Upper lobe of right lung (tissue), 1 donor: ENCODE measurements at regions not wholly inside any gene's neighbourhood (a gene's known extent, or its start where the extent isn't known, plus 50 kb on each side); places are given as distances from the start of the nearest gene placed in this dataset.
"Not testable (repeated sequence)": the region's sequence is repeated elsewhere in the genome, so short reads cannot be mapped to it uniquely, and the experiment has no call there.

Source experiments
- ATAC-seq: fragments of 200-7000 bp; cut with Tn5 transposase; one replicate; pipeline ENCODE4 v1.9.1; 2020; ENCODE audit warnings: mild to moderate bottlenecking, moderate library complexity
- DNase-seq: peaks from one replicate; pipeline ENCODE4 v3.0.0-alpha.2; 2020
- H3K27ac ChIP-seq: fragments of 200-600 bp; one replicate; pipeline ENCODE4 v1.8.0; 2022
- H3K27me3 ChIP-seq: fragments of 200-600 bp; one replicate; pipeline ENCODE4 v1.8.0; 2022; ENCODE audit warnings: mild to moderate bottlenecking
- H3K36me3 ChIP-seq: fragments of 200-600 bp; one replicate; pipeline ENCODE4 v1.8.0; 2022
- H3K4me1 ChIP-seq: fragments of 200-600 bp; one replicate; pipeline ENCODE4 v1.8.0; 2022
- H3K4me3 ChIP-seq: fragments of 200-600 bp; one replicate; pipeline ENCODE4 v1.8.0; 2022; ENCODE audit warnings: mild to moderate bottlenecking
- H3K9me3 ChIP-seq: fragments of 200-600 bp; one replicate; pipeline ENCODE4 v1.8.0; 2022
- CTCF ChIP-seq: fragments of 200-600 bp; IDR thresholded peaks from one replicate; pipeline ENCODE4 v1.8.0; 2022; ENCODE audit warnings: antibody characterized with exemption
- intact Hi-C: fragments of 100-400 bp; cut with DNase I; formaldehyde crosslinking; loops from one replicate; pipeline ENCODE4 v1.11.0; 2022
- donor health status: DM: no; HTN: yes; CAD: no; lungs with severe emphysema.

- ATAC-seq: no peak
- no peaks in the 10 kb centered on the region for H3K4me1 ChIP-seq
These were observed 148.3 kb upstream of the NTRK2 start for GRCh38 chr9:84521208-84521607.

GRCh38 chr9:84526211-84526610 is 143.3 kb upstream of the NTRK2 start:
- H3K4me1 ChIP-seq, ATAC-seq, H3K27ac ChIP-seq, H3K9me3 ChIP-seq, H3K27me3 ChIP-seq, H3K4me3 ChIP-seq, intact Hi-C loops, H3K36me3 ChIP-seq, DNase-seq: not testable (repeated sequence)

More at GRCh38 chr9:84521208-84521607, 148.3 kb upstream of the NTRK2 start:
- intact Hi-C loops: no loop called here
- Histone ChIP-seq H3K36me3 (no peaks in the 10 kb centered on the region), H3K9me3 (peaks cover 6% of the 10 kb centered on the region), H3K27ac (no peak overlapping the region), H3K27me3 (no peaks in the 10 kb centered on the region), H3K4me3 (no peak overlapping the region)
- no peak for DNase-seq
- no peak for TF ChIP-seq CTCF

GRCh38 chr9:84527060-84527720 is 142.3 kb upstream of the NTRK2 start:
- ATAC-seq, intact Hi-C loops, H3K4me1 ChIP-seq, H3K9me3 ChIP-seq, H3K27me3 ChIP-seq, H3K36me3 ChIP-seq, H3K4me3 ChIP-seq, DNase-seq, H3K27ac ChIP-seq: not testable (repeated sequence)

- DNase-seq, intact Hi-C loops, H3K4me1 ChIP-seq, H3K4me3 ChIP-seq, H3K27me3 ChIP-seq, H3K27ac ChIP-seq, ATAC-seq, H3K36me3 ChIP-seq, H3K9me3 ChIP-seq: not testable (repeated sequence)
These were observed 133.6 kb upstream of the NTRK2 start for GRCh38 chr9:84535973-84536372.

GRCh38 chr9:84538879-84539278 is 130.7 kb upstream of the NTRK2 start:
- ATAC-seq (no peak), DNase-seq (no peak)
- H3K4me1 ChIP-seq: no peaks in the 10 kb centered on the region
- peaks cover 10% of the 10 kb centered on the region for H3K9me3 ChIP-seq
- no peak overlapping the region for H3K4me3 ChIP-seq
- intact Hi-C loops: no loop called here
- no peaks in the 10 kb centered on the region for H3K27me3 ChIP-seq
- H3K27ac ChIP-seq: no peak overlapping the region
- no peak for TF ChIP-seq CTCF
- H3K36me3 ChIP-seq: no peaks in the 10 kb centered on the region

GRCh38 chr9:84542554-84542953 is 127.0 kb upstream of the NTRK2 start:
- ATAC-seq (no peak), DNase-seq (no peak)
- H3K36me3 ChIP-seq: no peaks in the 10 kb centered on the region
- no peak for TF ChIP-seq CTCF
- H3K4me1 ChIP-seq: no peaks in the 10 kb centered on the region
- H3K27ac ChIP-seq: no peak overlapping the region
- intact Hi-C loops: no loop called here
- peaks cover 5% of the 10 kb centered on the region for H3K9me3 ChIP-seq
- H3K27me3 ChIP-seq: no peaks in the 10 kb centered on the region
- H3K4me3 ChIP-seq: no peak overlapping the region

GRCh38 chr9:84554069-84554664 is 115.4 kb upstream of the NTRK2 start:
- Histone ChIP-seq H3K4me1 (no peaks in the 10 kb centered on the region), H3K27me3 (no peaks in the 10 kb centered on the region), H3K36me3 (no peaks in the 10 kb centered on the region), H3K27ac (no peak overlapping the region), H3K9me3 (no peaks in the 10 kb centered on the region), H3K4me3 (no peak overlapping the region)
- no peak for TF ChIP-seq CTCF
- no peak for ATAC-seq
- intact Hi-C loops: no loop called here
- no peak for DNase-seq
